GM12892 (cell line): ENCODE measurements at regions not wholly inside any gene's neighbourhood (a gene's known extent, or its start where the extent isn't known, plus 50 kb on each side); places are given as distances from the start of the nearest gene placed in this dataset.

Experiments used
- DNase-seq: peaks from one replicate; pipeline ENCODE4 v3.0.0; 2011; ENCODE audit not compliant: insufficient read length
- FAIRE-seq: peaks from 2 replicates; lab custom pipeline; 2011; peaks lifted over from hg19 to GRCh38; lab: Jason Lieb, UNC
- POLR2A ChIP-seq: IDR thresholded peaks from 2 replicates; pipeline ENCODE4 v1.6.1; 2011; ENCODE audit warnings: low read depth, low read length, control low read depth
- POLR2AphosphoS5 ChIP-seq: IDR thresholded peaks from 2 replicates; pipeline ENCODE4 v1.6.1; 2011; ENCODE audit warnings: low read depth, low read length, control low read depth
- TAF1 ChIP-seq: IDR thresholded peaks from 2 replicates; pipeline ENCODE4 v1.6.1; 2011; ENCODE audit warnings: low read depth, mild to moderate bottlenecking, control low read depth, low read length, borderline replicate concordance

GRCh38 chr4:163866728-163867315 is 372.3 kb downstream of the TMA16 start:
- no peak for FAIRE-seq
- no peak for TF ChIP-seq TAF1
- no peak for TF ChIP-seq POLR2A
- TF ChIP-seq POLR2AphosphoS5 = no peak
- DNase-seq = no peak

- TF ChIP-seq POLR2A = no peak
- no peak for DNase-seq
- FAIRE-seq = no peak
Measured at GRCh38 chr4:163868445-163868844, 374.0 kb downstream of the TMA16 start.

GRCh38 chr4:163871078-163871477 is 376.6 kb downstream of the TMA16 start:
- no peak for TF ChIP-seq POLR2A
- no peak for TF ChIP-seq POLR2AphosphoS5
- TF ChIP-seq TAF1 = no peak
- FAIRE-seq (no peak), DNase-seq (no peak)

- no peak for DNase-seq
- TF ChIP-seq POLR2AphosphoS5 (no peak), POLR2A (no peak), TAF1 (no peak)
- no peak for FAIRE-seq
Measured at GRCh38 chr4:163875327-163875726, 380.8 kb downstream of the TMA16 start.

- no peak for DNase-seq
- no peak for TF ChIP-seq POLR2AphosphoS5
- TF ChIP-seq TAF1 = no peak
- no peak for TF ChIP-seq POLR2A
- no peak for FAIRE-seq
Measured at GRCh38 chr4:163878336-163879121, 384.0 kb downstream of the TMA16 start.

- TF ChIP-seq TAF1 (no peak), POLR2A (no peak), POLR2AphosphoS5 (no peak)
- DNase-seq (no peak), FAIRE-seq (no peak)
Measured at GRCh38 chr4:163892417-163892816, 397.9 kb downstream of the TMA16 start.

GRCh38 chr4:163895378-163896005 is 401.0 kb downstream of the TMA16 start:
- no peak for DNase-seq
- TF ChIP-seq POLR2AphosphoS5 = no peak
- no peak for TF ChIP-seq POLR2A
- no peak for TF ChIP-seq TAF1
- no peak for FAIRE-seq

GRCh38 chr4:163901319-163901718 is 406.8 kb downstream of the TMA16 start:
- TF ChIP-seq TAF1 = no peak
- FAIRE-seq (no peak), DNase-seq (no peak)

- no peak for TF ChIP-seq POLR2AphosphoS5
- no peak for TF ChIP-seq POLR2A
- no peak for TF ChIP-seq TAF1
- FAIRE-seq (no peak), DNase-seq (no peak)
Measured at GRCh38 chr4:163902417-163902816, 407.9 kb downstream of the TMA16 start.

GRCh38 chr4:163911891-163912290 is 417.4 kb downstream of the TMA16 start:
- FAIRE-seq = no peak
- no peak for DNase-seq
- TF ChIP-seq TAF1 = no peak
- no peak for TF ChIP-seq POLR2AphosphoS5
- no peak for TF ChIP-seq POLR2A

- TF ChIP-seq POLR2A (no peak), TAF1 (no peak), POLR2AphosphoS5 (no peak)
- no peak for FAIRE-seq
- no peak for DNase-seq
Measured at GRCh38 chr4:163913571-163913970, 419.1 kb downstream of the TMA16 start.

- DNase-seq (no peak), FAIRE-seq (no peak)
- TF ChIP-seq TAF1 = no peak
- TF ChIP-seq POLR2AphosphoS5 = no peak
- no peak for TF ChIP-seq POLR2A
Measured at GRCh38 chr4:163915896-163916295, 421.4 kb downstream of the TMA16 start.
